Caco-2 (cell line): ENCODE measurements at regions not wholly inside any gene's neighbourhood (a gene's known extent, or its start where the extent isn't known, plus 50 kb on each side); places are given as distances from the start of the nearest gene placed in this dataset.
A peak's percentile ranks its signal among the peaks of the same experiment; 100 is the strongest.

ENCODE experiments used
- BruUV-seq: library from RNA; stranded (reverse); fragments of 400-500 nt; replicated peaks from 2 replicates; lab custom pipeline; 2021; lab: Mats Ljungman, UMichigan
- CTCF ChIA-PET: fragments of 300-600 bp; sonication (Branson Sonifier 250); formaldehyde crosslinking; loops from one replicate; lab custom pipeline; 2022; ENCODE audit warnings: antibody characterized with exemption; lab: Charles Lee
- POLR2A ChIA-PET: fragments of 300-600 bp; sonication (Branson Sonifier 250); formaldehyde crosslinking; loops from one replicate; lab custom pipeline; 2022; ENCODE audit warnings: antibody characterized with exemption; lab: Charles Lee
- DNase-seq, 2 experiments: peaks; one replicate each; pipeline versions ENCODE4 v3.0.0 to v3.0.0-alpha.2; 2020 to 2022
- H3K27me3 ChIP-seq: replicated peaks from 2 replicates; pipeline ENCODE4 v1.6.0; 2011; ENCODE audit warnings: low read length; ENCODE audit not compliant: control insufficient read depth, insufficient read depth
- H3K36me3 ChIP-seq: 2 replicates; pipeline ENCODE4 v1.5.1; 2011; ENCODE audit warnings: low read length; ENCODE audit not compliant: control insufficient read depth, insufficient read depth
- H3K4me1 ChIP-seq: fragments of 250-450 bp; sonication (Bioruptor Pico); 2 replicates; pipeline ENCODE4 v1.5.1; 2020; ENCODE audit warnings: mild to moderate bottlenecking
- H3K4me3 ChIP-seq: 2 replicates; pipeline ENCODE4 v1.5.1; 2011; ENCODE audit warnings: low read depth, mild to moderate bottlenecking, control low read depth, low read length
- H3K9me3 ChIP-seq: fragments of 250-450 bp; sonication (Bioruptor Pico); 2 replicates; pipeline ENCODE4 v1.5.1; 2020; ENCODE audit warnings: mild to moderate bottlenecking, moderate library complexity
- H3K27ac Mint-ChIP-seq: one replicate; pipeline ENCODE4 v1.8.0; 2022; ENCODE audit warnings: mixed read lengths; ENCODE audit not compliant: unreplicated experiment
- H3K27me3 Mint-ChIP-seq: one replicate; pipeline ENCODE4 v1.8.0; 2022; ENCODE audit warnings: mixed read lengths; ENCODE audit not compliant: insufficient read depth, unreplicated experiment
- H3K36me3 Mint-ChIP-seq: one replicate; pipeline ENCODE4 v1.8.0; 2022; ENCODE audit warnings: mild to moderate bottlenecking, mixed read lengths; ENCODE audit not compliant: insufficient read depth, unreplicated experiment
- H3K4me1 Mint-ChIP-seq: one replicate; pipeline ENCODE4 v1.8.0; 2022; ENCODE audit warnings: low read depth, mixed read lengths; ENCODE audit not compliant: unreplicated experiment
- H3K4me3 Mint-ChIP-seq: one replicate; pipeline ENCODE4 v1.8.0; 2022; ENCODE audit warnings: mild to moderate bottlenecking, moderate library complexity, mixed read lengths; ENCODE audit not compliant: unreplicated experiment
- H3K9me3 Mint-ChIP-seq: one replicate; pipeline ENCODE4 v1.8.0; 2022; ENCODE audit warnings: mixed read lengths; ENCODE audit not compliant: unreplicated experiment
- intact Hi-C: fragments of 100-400 bp; cut with micrococcal nuclease; formaldehyde crosslinking; loops from one replicate; pipeline ENCODE4 v1.10.0; 2022; ENCODE audit not compliant: unreplicated experiment
- TF ChIP-seq, protein P1 (sequence below), 2 experiments: fragments of 200-600 bp in 1 of 2; IDR thresholded peaks; 1 replicate in 1 of 2; 2 replicates in 1 of 2; pipeline versions ENCODE4 v1.5.1 to v1.8.0; 2011 to 2022; ENCODE audit warnings: antibody characterized with exemption in 1 of 2, control low read depth in 1 of 2, inconsistent platforms in 1 of 2, low read depth in 1 of 2, low read length in 1 of 2, mild to moderate bottlenecking in 1 of 2, moderate library complexity in 1 of 2; ENCODE audit not compliant: insufficient read depth in 1 of 2, severe bottlenecking in 1 of 2, unreplicated experiment in 1 of 2

DNA sequence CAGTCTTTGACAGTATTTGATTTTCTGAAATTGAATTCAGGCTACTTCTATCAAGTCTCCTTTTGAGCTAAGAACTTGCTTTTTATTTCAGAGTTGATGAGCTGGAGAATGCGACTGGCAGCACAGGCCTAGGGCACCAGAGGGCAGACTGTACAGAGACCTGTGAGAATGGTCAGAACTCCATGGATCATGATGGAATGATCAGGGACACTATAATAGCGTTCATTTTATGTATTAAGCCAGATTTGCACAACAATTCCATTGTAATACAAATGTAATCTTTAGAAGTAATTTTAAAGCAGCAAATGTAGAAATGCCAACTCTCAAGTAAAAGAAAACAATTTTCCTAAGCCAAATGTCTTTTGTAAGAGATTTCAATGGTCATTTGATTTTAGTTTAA is 902.4 kb downstream of the NR2F1-AS1 start:
- H3K9me3 Mint-ChIP-seq = no peaks in the 10 kb centered on the region
- H3K27ac Mint-ChIP-seq = no peak overlapping the region
- intact Hi-C loops = loop anchor here (1.0 kb wide), 1 partner anchor 160 kb away; no protein-coding TSS in a partner anchor
- Histone ChIP-seq H3K4me1 (no peaks in the 10 kb centered on the region), H3K36me3 (no peaks in the 10 kb centered on the region), H3K27me3 (no peaks in the 10 kb centered on the region), H3K9me3 (no peaks in the 10 kb centered on the region), H3K4me3 (no peak overlapping the region)
- H3K4me1 Mint-ChIP-seq = no peaks in the 10 kb centered on the region
- H3K36me3 Mint-ChIP-seq = no peaks in the 10 kb centered on the region
- TF ChIP-seq, protein P1, sequence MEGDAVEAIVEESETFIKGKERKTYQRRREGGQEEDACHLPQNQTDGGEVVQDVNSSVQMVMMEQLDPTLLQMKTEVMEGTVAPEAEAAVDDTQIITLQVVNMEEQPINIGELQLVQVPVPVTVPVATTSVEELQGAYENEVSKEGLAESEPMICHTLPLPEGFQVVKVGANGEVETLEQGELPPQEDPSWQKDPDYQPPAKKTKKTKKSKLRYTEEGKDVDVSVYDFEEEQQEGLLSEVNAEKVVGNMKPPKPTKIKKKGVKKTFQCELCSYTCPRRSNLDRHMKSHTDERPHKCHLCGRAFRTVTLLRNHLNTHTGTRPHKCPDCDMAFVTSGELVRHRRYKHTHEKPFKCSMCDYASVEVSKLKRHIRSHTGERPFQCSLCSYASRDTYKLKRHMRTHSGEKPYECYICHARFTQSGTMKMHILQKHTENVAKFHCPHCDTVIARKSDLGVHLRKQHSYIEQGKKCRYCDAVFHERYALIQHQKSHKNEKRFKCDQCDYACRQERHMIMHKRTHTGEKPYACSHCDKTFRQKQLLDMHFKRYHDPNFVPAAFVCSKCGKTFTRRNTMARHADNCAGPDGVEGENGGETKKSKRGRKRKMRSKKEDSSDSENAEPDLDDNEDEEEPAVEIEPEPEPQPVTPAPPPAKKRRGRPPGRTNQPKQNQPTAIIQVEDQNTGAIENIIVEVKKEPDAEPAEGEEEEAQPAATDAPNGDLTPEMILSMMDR (IDR thresholded peaks at IDR 0.05; ENCODE audit: insufficient read depth in 1 of 2, low read depth in 1 of 2, low read length in 1 of 2, severe bottlenecking in 1 of 2, unreplicated experiment in 1 of 2) = peak in 1 of 2 experiments; percentile 38
- no peak overlapping the region for H3K4me3 Mint-ChIP-seq
- no peaks in the 10 kb centered on the region for H3K27me3 Mint-ChIP-seq
- POLR2A ChIA-PET = no interaction called here
- no TSS peak for BruUV-seq
- CTCF ChIA-PET = no interaction called here
- peak in 1 of 2 experiments; percentile 15 for DNase-seq

DNA sequence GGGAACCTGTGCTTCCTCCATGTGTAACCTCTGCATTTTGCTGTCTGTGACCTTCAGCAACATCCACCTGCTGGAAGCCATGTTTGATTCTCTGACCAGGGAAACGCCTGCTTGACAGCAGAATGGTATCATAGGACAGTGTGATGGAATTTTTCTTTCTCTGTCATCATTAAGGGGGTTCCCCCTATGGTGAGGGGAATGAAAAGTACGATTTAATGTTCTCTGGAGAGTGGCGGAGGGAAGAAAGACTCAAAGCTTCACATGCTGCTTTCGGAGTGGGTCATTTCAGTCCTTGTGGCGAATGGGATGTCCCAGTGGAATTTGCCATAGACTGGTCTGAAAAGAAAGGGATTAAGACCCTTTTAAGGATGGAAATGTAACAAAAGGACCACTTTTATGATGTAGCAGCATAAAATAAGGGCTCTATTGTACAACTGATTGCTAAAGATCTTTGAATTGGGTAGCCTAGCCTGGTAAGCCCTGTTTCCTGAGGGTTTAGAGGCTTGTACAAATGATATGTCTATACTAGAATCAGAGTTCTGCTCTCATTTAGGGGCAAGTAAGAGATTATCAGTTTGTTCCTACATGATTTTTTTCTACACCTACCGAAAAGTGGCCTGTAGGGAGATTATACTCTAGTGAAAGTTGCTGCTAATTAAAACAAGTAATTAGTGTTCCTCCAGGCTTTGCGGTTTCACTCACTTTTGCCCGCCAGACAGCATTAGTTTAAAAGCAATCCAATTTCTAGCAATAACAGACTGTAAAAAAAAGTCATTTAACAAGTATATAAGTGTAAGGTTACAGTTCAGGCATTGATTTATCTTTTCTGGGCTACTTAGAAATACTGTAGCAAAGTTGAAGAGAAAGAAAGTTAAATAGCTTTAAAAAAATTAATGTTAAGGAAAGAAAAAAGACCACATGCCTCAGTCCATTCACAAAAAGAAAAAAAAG is 904.5 kb downstream of the NR2F1-AS1 start:
- TF ChIP-seq, protein P1 (IDR thresholded peaks at IDR 0.05; ENCODE audit: insufficient read depth in 1 of 2, low read depth in 1 of 2, low read length in 1 of 2, severe bottlenecking in 1 of 2, unreplicated experiment in 1 of 2) = no peak
- no peaks in the 10 kb centered on the region for H3K9me3 ChIP-seq
- no peak overlapping the region for H3K4me3 ChIP-seq
- Mint-ChIP-seq H3K36me3 (no peaks in the 10 kb centered on the region), H3K4me1 (no peaks in the 10 kb centered on the region), H3K4me3 (no peak overlapping the region), H3K27me3 (no peaks in the 10 kb centered on the region), H3K9me3 (no peaks in the 10 kb centered on the region), H3K27ac (no peak overlapping the region)
- ChIA-PET POLR2A (no interaction called here), CTCF (interaction anchor here (0.7 kb wide), 1 partner anchor 52 kb away, joined by 3 read pairs; no protein-coding TSS in a partner anchor)
- no peaks in the 10 kb centered on the region for H3K27me3 ChIP-seq
- H3K4me1 ChIP-seq = no peaks in the 10 kb centered on the region
- intact Hi-C loops = no loop called here
- DNase-seq = no peak
- no TSS peak for BruUV-seq
- H3K36me3 ChIP-seq = no peaks in the 10 kb centered on the region

DNA sequence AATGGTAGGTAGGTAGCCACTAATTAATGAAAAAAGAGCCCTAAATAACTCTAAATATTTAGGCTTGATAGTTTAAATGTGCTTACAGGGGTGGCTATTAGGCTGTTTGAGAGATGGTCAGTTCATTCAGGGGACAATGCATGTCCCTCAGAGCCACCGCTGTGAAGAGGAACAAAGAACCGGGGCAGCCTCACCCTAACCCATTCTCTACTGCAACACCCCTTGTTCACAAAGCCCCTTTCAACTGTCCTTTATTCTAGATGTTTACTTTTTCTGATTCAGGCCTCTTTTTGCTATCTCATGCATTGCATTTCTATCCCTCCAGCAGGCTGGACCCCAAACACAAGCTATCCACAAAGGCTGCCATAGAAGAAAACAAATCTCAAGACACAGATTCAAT is 906.7 kb downstream of the NR2F1-AS1 start:
- Mint-ChIP-seq H3K36me3 (no peaks in the 10 kb centered on the region), H3K9me3 (no peaks in the 10 kb centered on the region), H3K27ac (no peak overlapping the region), H3K4me1 (no peaks in the 10 kb centered on the region), H3K27me3 (no peaks in the 10 kb centered on the region), H3K4me3 (no peak overlapping the region)
- CTCF ChIA-PET = no interaction called here
- no peaks in the 10 kb centered on the region for H3K27me3 ChIP-seq
- intact Hi-C loops = no loop called here
- H3K36me3 ChIP-seq = no peaks in the 10 kb centered on the region
- TF ChIP-seq, protein P1 (IDR thresholded peaks at IDR 0.05; ENCODE audit: insufficient read depth in 1 of 2, low read depth in 1 of 2, low read length in 1 of 2, severe bottlenecking in 1 of 2, unreplicated experiment in 1 of 2) = no peak
- no peak for DNase-seq
- H3K4me3 ChIP-seq = no peak overlapping the region
- no peaks in the 10 kb centered on the region for H3K4me1 ChIP-seq
- no peaks in the 10 kb centered on the region for H3K9me3 ChIP-seq
- POLR2A ChIA-PET = no interaction called here
- no TSS peak for BruUV-seq
